ENCODE measurements at regions not wholly inside any gene's neighbourhood (a gene's known extent, or its start where the extent isn't known, plus 50 kb on each side); places are given as distances from the start of the nearest gene placed in this dataset.

DNA sequence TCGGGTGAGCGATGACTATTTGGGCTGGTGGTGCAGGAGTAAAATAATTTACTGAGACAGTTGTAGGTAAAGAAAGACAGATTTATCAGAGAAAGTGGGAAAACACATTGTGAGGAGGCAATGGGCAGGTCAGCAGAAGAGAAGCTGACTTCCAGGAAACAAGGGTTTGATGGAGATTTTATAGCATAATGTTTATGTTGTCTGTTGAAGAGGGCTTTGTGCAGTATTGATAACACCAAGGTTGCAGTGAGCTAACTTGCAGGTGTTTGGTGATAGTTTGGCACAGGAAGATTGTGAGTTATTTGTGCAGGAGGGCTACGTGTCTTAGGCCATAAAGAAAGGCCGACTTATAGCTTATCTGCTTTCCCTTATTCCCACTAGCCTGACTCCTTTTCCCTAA, 72.2 kb downstream of the DHRS2 start:
- TF ChIP-seq, protein P1, sequence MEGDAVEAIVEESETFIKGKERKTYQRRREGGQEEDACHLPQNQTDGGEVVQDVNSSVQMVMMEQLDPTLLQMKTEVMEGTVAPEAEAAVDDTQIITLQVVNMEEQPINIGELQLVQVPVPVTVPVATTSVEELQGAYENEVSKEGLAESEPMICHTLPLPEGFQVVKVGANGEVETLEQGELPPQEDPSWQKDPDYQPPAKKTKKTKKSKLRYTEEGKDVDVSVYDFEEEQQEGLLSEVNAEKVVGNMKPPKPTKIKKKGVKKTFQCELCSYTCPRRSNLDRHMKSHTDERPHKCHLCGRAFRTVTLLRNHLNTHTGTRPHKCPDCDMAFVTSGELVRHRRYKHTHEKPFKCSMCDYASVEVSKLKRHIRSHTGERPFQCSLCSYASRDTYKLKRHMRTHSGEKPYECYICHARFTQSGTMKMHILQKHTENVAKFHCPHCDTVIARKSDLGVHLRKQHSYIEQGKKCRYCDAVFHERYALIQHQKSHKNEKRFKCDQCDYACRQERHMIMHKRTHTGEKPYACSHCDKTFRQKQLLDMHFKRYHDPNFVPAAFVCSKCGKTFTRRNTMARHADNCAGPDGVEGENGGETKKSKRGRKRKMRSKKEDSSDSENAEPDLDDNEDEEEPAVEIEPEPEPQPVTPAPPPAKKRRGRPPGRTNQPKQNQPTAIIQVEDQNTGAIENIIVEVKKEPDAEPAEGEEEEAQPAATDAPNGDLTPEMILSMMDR (IDR thresholded peaks at IDR 0.05; ENCODE audit: poor library complexity) = no peak
- TF ChIP-seq EZH2 (IDR thresholded peaks at IDR 0.05; ENCODE audit: borderline replicate concordance) (no peak), EZH2phosphoT487 (IDR thresholded peaks at IDR 0.05; ENCODE audit: low read depth, severe bottlenecking, unreplicated experiment) (no peak)
- Histone ChIP-seq H3K4me3 (no peak overlapping the region), H3K27me3 (no peaks in the 10 kb centered on the region), H3K4me1 (ENCODE audit: insufficient read depth) (no peaks in the 10 kb centered on the region), H3K4me2 (no peak overlapping the region), H3K9me2 (replicated peaks; ENCODE audit: insufficient read depth) (no peaks in the 10 kb centered on the region), H3K27ac (no peak overlapping the region), H4K20me1 (ENCODE audit: insufficient read depth, poor library complexity, severe bottlenecking) (no peaks in the 10 kb centered on the region), H3K36me3 (replicated peaks; ENCODE audit: insufficient read depth, low read depth) (no peaks in the 10 kb centered on the region), H3K79me2 (no peaks in the 10 kb centered on the region), H3K9me3 (ENCODE audit: low read depth) (no peaks in the 10 kb centered on the region), H2AFZ (no peak overlapping the region)
- 79% methylated on average over 4 of the region's 4 CpGs for WGBS (ENCODE audit: low lambda C conversion rate, missing lambda C conversion rate)
- no peak for DNase-seq (ENCODE audit: low spot score)

DNA sequence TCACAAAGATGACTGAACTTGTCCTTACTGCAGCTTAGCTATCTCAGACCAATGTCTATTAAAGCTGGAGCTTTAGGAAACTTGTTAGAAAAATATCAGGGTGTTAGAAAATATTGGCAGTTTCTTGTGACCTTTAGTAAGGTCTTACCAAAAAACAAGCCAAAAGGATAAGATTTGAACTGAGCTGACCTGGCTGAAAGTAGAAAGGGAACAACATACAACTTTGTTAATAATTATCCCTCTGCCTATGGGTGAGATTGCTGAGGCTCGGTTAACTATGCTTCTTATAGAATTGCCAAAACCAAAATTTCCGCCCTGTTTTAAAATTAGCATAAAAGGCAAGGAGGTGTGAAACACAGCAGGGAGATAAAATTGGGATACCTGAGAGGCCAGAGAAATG, 73.8 kb downstream of the DHRS2 start:
- Histone ChIP-seq H3K9me3 (ENCODE audit: low read depth) (no peaks in the 10 kb centered on the region), H3K4me1 (ENCODE audit: insufficient read depth) (no peaks in the 10 kb centered on the region), H3K27ac (no peak overlapping the region), H3K27me3 (no peaks in the 10 kb centered on the region), H3K79me2 (no peaks in the 10 kb centered on the region), H3K4me2 (no peak overlapping the region), H2AFZ (no peak overlapping the region), H3K9me2 (replicated peaks; ENCODE audit: insufficient read depth) (no peaks in the 10 kb centered on the region), H4K20me1 (ENCODE audit: insufficient read depth, poor library complexity, severe bottlenecking) (no peaks in the 10 kb centered on the region), H3K4me3 (no peak overlapping the region), H3K36me3 (replicated peaks; ENCODE audit: insufficient read depth, low read depth) (no peaks in the 10 kb centered on the region)
- 36% methylated on average over 2 of the region's 2 CpGs for WGBS (ENCODE audit: low lambda C conversion rate, missing lambda C conversion rate)
- no peak for DNase-seq (ENCODE audit: low spot score)
- TF ChIP-seq, protein P1 (IDR thresholded peaks at IDR 0.05; ENCODE audit: poor library complexity) = no peak
- TF ChIP-seq EZH2phosphoT487 (IDR thresholded peaks at IDR 0.05; ENCODE audit: low read depth, severe bottlenecking, unreplicated experiment) (no peak), EZH2 (IDR thresholded peaks at IDR 0.05; ENCODE audit: borderline replicate concordance) (no peak)

- 35% methylated on average over 2 of the region's 2 CpGs for WGBS (ENCODE audit: low lambda C conversion rate, missing lambda C conversion rate)
- H2AFZ ChIP-seq = no peak overlapping the region
- no peaks in the 10 kb centered on the region for H3K9me2 ChIP-seq (replicated peaks; ENCODE audit: insufficient read depth)
- no peak for DNase-seq (ENCODE audit: low spot score)
- H3K36me3 ChIP-seq (replicated peaks; ENCODE audit: insufficient read depth, low read depth) = no peaks in the 10 kb centered on the region
- no peaks in the 10 kb centered on the region for H3K9me3 ChIP-seq (ENCODE audit: low read depth)
- no peak overlapping the region for H3K27ac ChIP-seq
- no peaks in the 10 kb centered on the region for H3K27me3 ChIP-seq
- no peak overlapping the region for H3K4me2 ChIP-seq
- TF ChIP-seq, protein P1 (IDR thresholded peaks at IDR 0.05; ENCODE audit: poor library complexity) = no peak
- TF ChIP-seq EZH2 (IDR thresholded peaks at IDR 0.05; ENCODE audit: borderline replicate concordance) (no peak), EZH2phosphoT487 (IDR thresholded peaks at IDR 0.05; ENCODE audit: low read depth, severe bottlenecking, unreplicated experiment) (no peak)
- no peaks in the 10 kb centered on the region for H3K4me1 ChIP-seq (ENCODE audit: insufficient read depth)
- no peaks in the 10 kb centered on the region for H4K20me1 ChIP-seq (ENCODE audit: insufficient read depth, poor library complexity, severe bottlenecking)
- H3K4me3 ChIP-seq = no peak overlapping the region
- H3K79me2 ChIP-seq = no peaks in the 10 kb centered on the region
Observed at GRCh38 chr14:23712287-23712686, 76.1 kb downstream of the DHRS2 start.
